ENCODE measurements at regions not wholly inside any gene's neighbourhood (a gene's known extent, or its start where the extent isn't known, plus 50 kb on each side); places are given as distances from the start of the nearest gene placed in this dataset.

- TF ChIP-seq CTCF (conservative IDR thresholded peaks at IDR 0.05; ENCODE audit: low read length) (no peak), EZH2phosphoT487 (IDR thresholded peaks at IDR 0.05; ENCODE audit: borderline replicate concordance) (no peak)
These were observed 103.3 kb upstream of the PITX1 start for GRCh38 chr5:135137146-135137915.
